Tibial nerve (tissue), 4 donors: ENCODE measurements at regions not wholly inside any gene's neighbourhood (a gene's known extent, or its start where the extent isn't known, plus 50 kb on each side); places are given as distances from the start of the nearest gene placed in this dataset.

Experiments
- DNase-seq, 2 donors: peaks; one replicate each; pipeline ENCODE4 v3.0.0-alpha.2; 2019; ENCODE audit warnings: low spot score in 2 of 2
- H3K27ac ChIP-seq, 4 donors: fragments of 200-600 bp; sonication (generic) in 3 of 4; one replicate each; pipeline ENCODE4 v1.5.1; 2017 to 2019; ENCODE audit warnings: mild to moderate bottlenecking in 1 of 4
- H3K27me3 ChIP-seq, 2 donors: fragments of 200-600 bp; sonication (generic) in 1 of 2; one replicate each; pipeline versions ENCODE4 v1.5.1 to v1.6.0; 2017 to 2019
- H3K36me3 ChIP-seq, 3 donors: fragments of 200-600 bp; sonication (generic); one replicate each; pipeline ENCODE4 v1.5.1; 2018 to 2019
- H3K4me1 ChIP-seq, 4 donors: fragments of 200-600 bp; sonication (generic) in 3 of 4; one replicate each; pipeline ENCODE4 v1.5.1; 2017 to 2019
- H3K4me3 ChIP-seq, 4 donors: fragments of 200-600 bp; sonication (generic) in 3 of 4; one replicate each; pipeline ENCODE4 v1.5.1; 2017 to 2019; ENCODE audit warnings: mild to moderate bottlenecking in 1 of 4, moderate library complexity in 1 of 4
- H3K9me3 ChIP-seq, 4 donors: fragments of 200-600 bp; sonication (generic) in 3 of 4; one replicate each; pipeline ENCODE4 v1.5.1; 2017 to 2019
- CTCF ChIP-seq, 5 experiments: fragments of 200-600 bp in 3 of 5; fragments of 450-650 bp in 2 of 5; sonication (generic) in 3 of 5; IDR thresholded peaks; one replicate each; pipeline ENCODE4 v1.5.1; 2016 to 2019; ENCODE audit warnings: antibody characterized with exemption in 5 of 5, mild to moderate bottlenecking in 3 of 5, moderate library complexity in 2 of 5
- EP300 ChIP-seq, 2 donors: sonication (generic); formaldehyde crosslinking; IDR thresholded peaks; one replicate each; pipeline ENCODE4 v1.6.1; 2017; ENCODE audit warnings: antibody characterized with exemption in 2 of 2, mild to moderate bottlenecking in 1 of 2
- POLR2A ChIP-seq, 2 donors: fragments of 450-650 bp; IDR thresholded peaks; one replicate each; pipeline ENCODE4 v1.6.1; 2017; ENCODE audit warnings: antibody characterized with exemption in 2 of 2, mild to moderate bottlenecking in 2 of 2, moderate library complexity in 2 of 2
- whole genome bisulfite sequencing, 2 donors: methylation state at CpG; one replicate each; pipeline ENCODE4 v1.1.5; 2018; 5-methylcytosine and 5-hydroxymethylcytosine counted together

DNA sequence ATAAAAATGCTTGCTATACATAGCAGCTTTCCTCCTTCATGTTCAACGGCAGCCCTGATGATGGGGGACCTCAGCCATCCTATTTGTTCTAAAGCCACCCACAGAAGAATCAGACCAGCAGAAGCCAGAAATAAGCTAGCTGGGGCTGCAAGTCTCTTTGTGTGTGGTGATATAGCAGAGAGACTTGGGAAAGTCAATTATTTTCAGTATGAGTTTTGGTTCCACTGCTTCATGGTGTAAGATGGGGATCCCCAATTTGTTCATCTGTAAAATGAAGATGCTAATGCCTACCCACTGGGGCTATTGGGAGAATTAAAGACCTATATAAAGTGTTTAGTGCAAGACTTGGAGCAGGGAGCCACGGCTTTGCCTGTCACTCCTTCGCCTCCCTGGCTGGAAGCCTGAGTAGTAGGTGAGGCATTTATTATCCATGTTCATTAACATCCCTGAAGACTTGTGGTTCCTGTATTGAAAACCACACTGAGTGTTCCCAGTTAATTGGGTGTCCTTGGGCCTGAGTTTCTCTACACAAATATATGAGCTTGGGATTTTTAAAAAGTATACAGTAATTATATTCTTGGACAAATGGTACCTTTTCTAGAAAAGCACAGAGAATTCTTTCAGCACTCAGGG, 210.1 kb upstream of the SLC24A2 start:
- Histone ChIP-seq H3K9me3 (no peaks in the 10 kb centered on the region), H3K4me1 (no peaks in the 10 kb centered on the region), H3K4me3 (no peak overlapping the region), H3K27me3 (no peaks in the 10 kb centered on the region), H3K27ac (no peak overlapping the region), H3K36me3 (no peaks in the 10 kb centered on the region)
- TF ChIP-seq CTCF (IDR thresholded peaks at IDR 0.05) = no peak
- TF ChIP-seq POLR2A (IDR thresholded peaks at IDR 0.05) = no peak
- no peak for TF ChIP-seq EP300 (IDR thresholded peaks at IDR 0.05)
- DNase-seq = no peak
- 24 to 54% methylated on average over 3 of the region's 3 CpGs for WGBS, 2 donors

DNA sequence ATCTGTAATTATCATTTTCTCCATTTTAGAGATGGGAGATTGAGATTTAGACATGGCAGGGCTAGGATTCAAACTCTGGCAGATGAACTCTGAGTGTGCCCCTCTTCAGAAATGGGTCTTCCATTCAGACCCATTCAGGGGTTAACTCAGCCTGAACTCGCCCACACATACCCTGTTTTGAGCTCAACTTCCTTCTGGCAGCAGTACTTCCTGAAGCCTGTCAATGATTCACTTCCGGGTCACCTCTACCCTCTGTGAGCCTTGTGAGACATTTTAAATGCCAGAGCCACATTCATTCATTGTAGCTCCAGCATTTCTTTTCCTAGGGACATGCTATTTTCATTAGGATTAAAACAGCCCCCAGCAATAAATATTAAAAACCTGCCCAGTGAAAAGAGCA, 209.3 kb upstream of the SLC24A2 start:
- WGBS, 2 donors = 49 to 51% methylated on average over 2 of the region's 2 CpGs
- Histone ChIP-seq H3K4me1 (no peaks in the 10 kb centered on the region), H3K9me3 (no peaks in the 10 kb centered on the region), H3K4me3 (no peak overlapping the region), H3K27ac (no peak overlapping the region), H3K27me3 (no peaks in the 10 kb centered on the region), H3K36me3 (no peaks in the 10 kb centered on the region)
- DNase-seq = no peak
- TF ChIP-seq EP300 (IDR thresholded peaks at IDR 0.05) = no peak
- TF ChIP-seq POLR2A (IDR thresholded peaks at IDR 0.05) = no peak
- TF ChIP-seq CTCF (IDR thresholded peaks at IDR 0.05) = no peak

- H3K9me3 ChIP-seq = no peaks in the 10 kb centered on the region
- no peaks in the 10 kb centered on the region for H3K4me1 ChIP-seq
- TF ChIP-seq EP300 (IDR thresholded peaks at IDR 0.05) = no peak
- no peak for TF ChIP-seq POLR2A (IDR thresholded peaks at IDR 0.05)
- no peak for TF ChIP-seq CTCF (IDR thresholded peaks at IDR 0.05)
- H3K27ac ChIP-seq = no peak overlapping the region
- H3K36me3 ChIP-seq = no peaks in the 10 kb centered on the region
- H3K4me3 ChIP-seq = no peak overlapping the region
- no peaks in the 10 kb centered on the region for H3K27me3 ChIP-seq
- DNase-seq = no peak
These were observed 206.8 kb upstream of the SLC24A2 start for GRCh38 chr9:19995619-19996018.

GRCh38 chr9:19994296-19994695, 205.5 kb upstream of the SLC24A2 start:
- no peak for DNase-seq
- H3K4me3 ChIP-seq = no peak overlapping the region
- H3K27ac ChIP-seq = no peak overlapping the region
- no peaks in the 10 kb centered on the region for H3K4me1 ChIP-seq
- 89 to 93% methylated on average over 2 of the region's 2 CpGs for WGBS, 2 donors
- no peaks in the 10 kb centered on the region for H3K9me3 ChIP-seq
- TF ChIP-seq POLR2A (IDR thresholded peaks at IDR 0.05) (no peak), CTCF (IDR thresholded peaks at IDR 0.05) (no peak), EP300 (IDR thresholded peaks at IDR 0.05) (no peak)
- no peaks in the 10 kb centered on the region for H3K36me3 ChIP-seq
- H3K27me3 ChIP-seq = no peaks in the 10 kb centered on the region

DNA sequence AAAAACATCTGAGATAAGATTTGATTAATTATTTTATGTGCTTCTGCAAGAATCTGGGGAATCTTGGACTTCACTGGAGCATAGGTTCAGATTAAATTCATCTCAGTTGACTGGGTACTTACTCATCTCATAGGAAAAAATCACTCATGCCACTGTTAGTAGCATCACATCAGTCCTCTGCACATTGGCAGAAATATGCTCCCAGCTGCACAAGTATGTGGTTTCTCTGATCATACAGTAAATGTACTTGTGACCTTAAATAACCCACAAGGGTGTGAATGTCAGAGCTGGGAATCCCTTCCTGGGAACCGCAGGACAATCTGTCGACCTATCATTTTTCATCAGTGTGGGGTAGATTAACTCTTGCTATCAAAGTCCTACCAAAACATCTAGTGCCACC, 203.7 kb upstream of the SLC24A2 start:
- H3K27ac ChIP-seq = no peak overlapping the region
- DNase-seq = no peak
- H3K4me3 ChIP-seq = no peak overlapping the region
- peaks cover 0 to 4% (median 0%) of the 10 kb centered on the region in 4 donors for H3K4me1 ChIP-seq
- no peak for TF ChIP-seq EP300 (IDR thresholded peaks at IDR 0.05)
- TF ChIP-seq CTCF (IDR thresholded peaks at IDR 0.05) = no peak
- no peak for TF ChIP-seq POLR2A (IDR thresholded peaks at IDR 0.05)
- no peaks in the 10 kb centered on the region for H3K27me3 ChIP-seq
- WGBS, 2 donors = 31 to 60% methylated on average over 2 of the region's 2 CpGs
- no peaks in the 10 kb centered on the region for H3K36me3 ChIP-seq
- H3K9me3 ChIP-seq = no peaks in the 10 kb centered on the region
